Panc1 (cell line): ENCODE measurements at regions not wholly inside any gene's neighbourhood (a gene's known extent, or its start where the extent isn't known, plus 50 kb on each side); places are given as distances from the start of the nearest gene placed in this dataset.

Source experiments
- ATAC-seq: fragments of 200-7000 bp; cut with Tn5 transposase; 2 replicates; pipeline ENCODE4 v1.9.1; 2020; ENCODE audit warnings: mild to moderate bottlenecking, moderate library complexity
- BruUV-seq: library from RNA; stranded (reverse); fragments of 400-500 nt; replicated peaks from 2 replicates; lab custom pipeline; 2021; lab: Mats Ljungman, UMichigan
- CTCF ChIA-PET: fragments of 300-600 bp; sonication (Branson Sonifier 250); formaldehyde crosslinking; loops from one replicate; lab custom pipeline; 2022; ENCODE audit warnings: antibody characterized with exemption; lab: Charles Lee
- POLR2A ChIA-PET: fragments of 300-600 bp; sonication (Branson Sonifier 250); formaldehyde crosslinking; loops from one replicate; lab custom pipeline; 2022; ENCODE audit warnings: antibody characterized with exemption; lab: Charles Lee
- DNase-seq: peaks from one replicate; pipeline ENCODE4 v3.0.0-alpha.2; 2010; ENCODE audit warnings: low read depth, low spot score
- H3K27ac ChIP-seq: 2 replicates; pipeline ENCODE4 v1.5.1; 2011; ENCODE audit warnings: mild to moderate bottlenecking, low read length, inconsistent platforms
- H3K27me3 ChIP-seq: fragments of 200-500 bp; sonication (Bioruptor generic); 2 replicates; pipeline ENCODE4 v1.6.0; 2014; ENCODE audit warnings: low read length, inconsistent platforms; ENCODE audit not compliant: control insufficient read depth, insufficient read depth
- H3K36me3 ChIP-seq: fragments of 200-500 bp; sonication (Bioruptor generic); 2 replicates; pipeline ENCODE4 v1.5.1; 2014; ENCODE audit warnings: inconsistent platforms, mild to moderate bottlenecking, low read length, moderate library complexity; ENCODE audit not compliant: control insufficient read depth, insufficient read depth
- H3K4me1 ChIP-seq: 2 replicates; pipeline ENCODE4 v1.5.1; 2011; ENCODE audit warnings: inconsistent platforms, mild to moderate bottlenecking, low read length, moderate library complexity; ENCODE audit not compliant: control insufficient read depth, insufficient read depth
- H3K4me3 ChIP-seq, 2 experiments: 2 replicates each; pipeline ENCODE4 v1.5.1; 2011 to 2012; ENCODE audit warnings: low read depth in 2 of 2, low read length in 2 of 2, mild to moderate bottlenecking in 2 of 2, inconsistent platforms in 1 of 2, moderate library complexity in 1 of 2
- H3K9me3 ChIP-seq: fragments of 200-500 bp; sonication (Bioruptor generic); 2 replicates; pipeline ENCODE4 v1.5.1; 2014; ENCODE audit warnings: low read depth, mild to moderate bottlenecking, inconsistent platforms, low read length, moderate library complexity; ENCODE audit not compliant: control insufficient read depth, insufficient read depth
- POLR2AphosphoS5 ChIP-seq: IDR thresholded peaks from 2 replicates; pipeline ENCODE4 v1.6.1; 2012; ENCODE audit warnings: mild to moderate bottlenecking, low read depth, low read length, moderate library complexity
- REST ChIP-seq, 2 experiments: IDR thresholded peaks; 2 replicates each; pipeline ENCODE4 v1.6.1; 2011 to 2012; ENCODE audit warnings: low read depth in 2 of 2, control low read depth in 1 of 2, low read length in 1 of 2, mild to moderate bottlenecking in 1 of 2, moderate library complexity in 1 of 2; ENCODE audit not compliant: insufficient read depth in 1 of 2
- SIN3A ChIP-seq: IDR thresholded peaks from 2 replicates; pipeline ENCODE4 v1.6.1; 2012; ENCODE audit warnings: low read depth, mild to moderate bottlenecking, low read length, moderate library complexity, borderline replicate concordance; ENCODE audit not compliant: insufficient read depth
- TCF7L2 ChIP-seq: IDR thresholded peaks from 2 replicates; pipeline ENCODE4 v1.6.1; 2011; ENCODE audit warnings: mild to moderate bottlenecking, low read depth, low read length, inconsistent platforms
- in situ Hi-C: cut with HindIII; loops from 2 replicates; pipeline ENCODE4 v1.10.0; 2016; ENCODE audit warnings: low sequenced_read_pairs, low pct_unique_long_range_greater_than_20kb
- intact Hi-C: fragments of 100-400 bp; cut with micrococcal nuclease; formaldehyde crosslinking; loops from one replicate; pipeline ENCODE4 v1.10.0; 2022; ENCODE audit not compliant: unreplicated experiment
- TF ChIP-seq, protein P1 (sequence below): fragments of 450-650 bp; IDR thresholded peaks from 2 replicates; pipeline ENCODE4 v1.5.1; 2017; ENCODE audit warnings: mild to moderate bottlenecking

DNA sequence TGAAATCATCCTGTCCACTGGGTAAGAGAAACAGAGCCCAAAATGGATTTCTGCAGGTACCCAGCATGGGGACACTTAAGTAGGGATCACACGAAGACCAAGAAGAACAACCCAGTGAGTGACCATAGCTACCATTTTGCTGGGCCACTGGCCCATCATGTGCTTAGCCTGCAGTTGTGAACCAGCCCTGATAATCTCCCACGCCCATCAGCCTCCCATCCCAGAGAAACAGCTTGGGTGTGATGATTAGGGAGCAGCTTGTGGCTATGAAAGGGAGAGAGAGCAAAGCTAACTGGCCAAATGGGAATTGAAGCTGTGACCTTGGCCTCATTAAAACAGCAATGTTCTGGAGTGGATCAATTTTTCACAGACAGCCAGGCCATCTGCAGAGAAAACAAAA, 138.5 kb downstream of the SLC24A2 start:
- H3K4me1 ChIP-seq, result no peaks in the 10 kb centered on the region
- ChIA-PET CTCF (no interaction called here), POLR2A (no interaction called here)
- TF ChIP-seq POLR2AphosphoS5 (no peak), SIN3A (no peak), REST (IDR thresholded peaks at IDR 0.05; ENCODE audit: insufficient read depth in 1 of 2, low read depth in 2 of 2, low read length in 1 of 2) (no peak), TCF7L2 (no peak)
- TF ChIP-seq, protein P1, sequence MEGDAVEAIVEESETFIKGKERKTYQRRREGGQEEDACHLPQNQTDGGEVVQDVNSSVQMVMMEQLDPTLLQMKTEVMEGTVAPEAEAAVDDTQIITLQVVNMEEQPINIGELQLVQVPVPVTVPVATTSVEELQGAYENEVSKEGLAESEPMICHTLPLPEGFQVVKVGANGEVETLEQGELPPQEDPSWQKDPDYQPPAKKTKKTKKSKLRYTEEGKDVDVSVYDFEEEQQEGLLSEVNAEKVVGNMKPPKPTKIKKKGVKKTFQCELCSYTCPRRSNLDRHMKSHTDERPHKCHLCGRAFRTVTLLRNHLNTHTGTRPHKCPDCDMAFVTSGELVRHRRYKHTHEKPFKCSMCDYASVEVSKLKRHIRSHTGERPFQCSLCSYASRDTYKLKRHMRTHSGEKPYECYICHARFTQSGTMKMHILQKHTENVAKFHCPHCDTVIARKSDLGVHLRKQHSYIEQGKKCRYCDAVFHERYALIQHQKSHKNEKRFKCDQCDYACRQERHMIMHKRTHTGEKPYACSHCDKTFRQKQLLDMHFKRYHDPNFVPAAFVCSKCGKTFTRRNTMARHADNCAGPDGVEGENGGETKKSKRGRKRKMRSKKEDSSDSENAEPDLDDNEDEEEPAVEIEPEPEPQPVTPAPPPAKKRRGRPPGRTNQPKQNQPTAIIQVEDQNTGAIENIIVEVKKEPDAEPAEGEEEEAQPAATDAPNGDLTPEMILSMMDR, result no peak
- H3K27me3 ChIP-seq, result no peaks in the 10 kb centered on the region
- in situ Hi-C loops (no loop called here), intact Hi-C loops (no loop called here)
- ATAC-seq (no peak), DNase-seq (no peak)
- BruUV-seq, result no TSS peak
- H3K36me3 ChIP-seq, result no peaks in the 10 kb centered on the region
- no peaks in the 10 kb centered on the region for H3K9me3 ChIP-seq
- H3K4me3 ChIP-seq, result no peak overlapping the region
- no peak overlapping the region for H3K27ac ChIP-seq

DNA sequence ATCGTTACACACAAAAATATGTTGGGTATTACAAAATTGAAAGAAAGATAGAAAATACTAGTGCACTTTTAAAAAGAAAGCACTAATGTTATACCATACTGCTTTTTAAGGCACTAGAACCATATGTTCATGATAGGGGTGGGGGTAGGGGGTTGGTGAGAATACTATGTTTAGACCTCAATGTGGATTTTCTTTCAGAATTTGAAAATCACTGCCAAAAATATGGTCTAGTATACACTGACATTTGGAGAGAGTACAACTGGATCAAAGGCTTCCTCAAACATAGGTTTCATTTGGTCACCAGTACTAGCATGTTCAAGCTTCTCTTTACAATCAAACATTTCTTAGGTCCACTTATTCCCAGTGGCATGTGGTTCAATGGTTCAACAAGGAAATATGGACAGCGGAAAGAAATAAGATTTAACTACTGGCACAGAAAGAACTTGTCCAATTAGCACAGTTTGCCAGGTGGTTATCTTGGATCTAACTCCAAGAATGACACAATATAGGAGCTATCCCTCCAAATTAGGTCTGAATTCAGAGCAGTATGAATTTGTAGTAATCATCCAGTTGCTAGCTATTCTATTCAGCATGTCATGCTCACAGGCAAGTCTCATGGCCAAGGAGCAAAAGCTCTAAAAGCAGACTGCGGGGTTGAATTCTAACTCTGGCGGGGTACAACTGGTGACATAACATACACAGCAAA, 139.3 kb downstream of the SLC24A2 start:
- POLR2A ChIA-PET, result no interaction called here
- CTCF ChIA-PET, result no interaction called here

More for the DNA sequence above, 139.3 kb downstream of the SLC24A2 start:
- TF ChIP-seq, protein P1, result no peak
- no peak for TF ChIP-seq SIN3A
- TF ChIP-seq REST (IDR thresholded peaks at IDR 0.05; ENCODE audit: insufficient read depth in 1 of 2, low read depth in 2 of 2, low read length in 1 of 2), result no peak
- Histone ChIP-seq H3K27ac (no peak overlapping the region), H3K9me3 (no peaks in the 10 kb centered on the region), H3K36me3 (no peaks in the 10 kb centered on the region), H3K27me3 (no peaks in the 10 kb centered on the region), H3K4me3 (no peak overlapping the region), H3K4me1 (no peaks in the 10 kb centered on the region)
- in situ Hi-C loops, result no loop called here
- ATAC-seq (no peak), DNase-seq (no peak)
- BruUV-seq, result no TSS peak
- intact Hi-C loops, result loop anchor here (10.0 kb wide), 1 partner anchor 155 kb away; no protein-coding TSS in a partner anchor
